HCT116 (cell line): ENCODE measurements at regions not wholly inside any gene's neighbourhood (a gene's known extent, or its start where the extent isn't known, plus 50 kb on each side); places are given as distances from the start of the nearest gene placed in this dataset.

Source experiments
- POLR2A ChIP-seq: IDR thresholded peaks from 2 replicates; pipeline ENCODE4 v1.7.0; 2011; ENCODE audit warnings: borderline replicate concordance; ENCODE audit not compliant: insufficient read depth, insufficient read length; ENCODE audit errors: extremely low read depth
- ZFX ChIP-seq: fragments of 450-650 bp; IDR thresholded peaks from 2 replicates; pipeline ENCODE4 v1.6.1; 2017
- TF ChIP-seq, protein P1 (sequence below), 3 experiments: fragments of 200-600 bp in 1 of 3; sonication (generic) in 1 of 3; IDR thresholded peaks in 2 of 3; conservative IDR thresholded peaks in 1 of 3; 2 replicates each; pipeline ENCODE4 v1.5.1; 2012 to 2017; ENCODE audit warnings: low read depth in 2 of 3, low read length in 2 of 3, antibody characterized with exemption in 1 of 3, borderline replicate concordance in 1 of 3, control low read depth in 1 of 3, mild to moderate bottlenecking in 1 of 3, mixed read lengths in 1 of 3, mixed run types in 1 of 3, moderate library complexity in 1 of 3; ENCODE audit not compliant: insufficient read depth in 1 of 3
- TF ChIP-seq, protein P2 (sequence below): IDR thresholded peaks from 2 replicates; pipeline ENCODE4 v1.6.1; 2012

DNA sequence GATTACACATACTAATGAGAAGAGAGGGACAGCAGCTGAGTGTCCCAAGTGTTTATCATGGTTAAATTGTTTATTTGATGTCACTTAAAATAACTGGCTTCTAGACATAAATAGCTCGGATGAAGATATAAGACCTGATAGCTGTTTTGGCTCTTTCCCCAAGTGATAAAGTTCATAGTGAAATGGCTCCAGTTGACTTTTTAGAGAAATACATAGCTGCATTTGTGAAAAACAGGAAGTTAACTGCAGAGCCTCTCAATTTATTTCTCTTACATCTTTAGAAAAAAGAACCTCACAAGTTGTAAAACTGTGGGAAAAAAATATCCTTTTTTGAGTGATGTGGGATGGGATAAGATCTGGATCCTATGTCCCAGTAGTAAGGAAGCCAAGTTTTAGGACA, 332.9 kb upstream of the RASGRP1 start:
- TF ChIP-seq POLR2A (no peak), ZFX (no peak)
- TF ChIP-seq, protein P1, sequence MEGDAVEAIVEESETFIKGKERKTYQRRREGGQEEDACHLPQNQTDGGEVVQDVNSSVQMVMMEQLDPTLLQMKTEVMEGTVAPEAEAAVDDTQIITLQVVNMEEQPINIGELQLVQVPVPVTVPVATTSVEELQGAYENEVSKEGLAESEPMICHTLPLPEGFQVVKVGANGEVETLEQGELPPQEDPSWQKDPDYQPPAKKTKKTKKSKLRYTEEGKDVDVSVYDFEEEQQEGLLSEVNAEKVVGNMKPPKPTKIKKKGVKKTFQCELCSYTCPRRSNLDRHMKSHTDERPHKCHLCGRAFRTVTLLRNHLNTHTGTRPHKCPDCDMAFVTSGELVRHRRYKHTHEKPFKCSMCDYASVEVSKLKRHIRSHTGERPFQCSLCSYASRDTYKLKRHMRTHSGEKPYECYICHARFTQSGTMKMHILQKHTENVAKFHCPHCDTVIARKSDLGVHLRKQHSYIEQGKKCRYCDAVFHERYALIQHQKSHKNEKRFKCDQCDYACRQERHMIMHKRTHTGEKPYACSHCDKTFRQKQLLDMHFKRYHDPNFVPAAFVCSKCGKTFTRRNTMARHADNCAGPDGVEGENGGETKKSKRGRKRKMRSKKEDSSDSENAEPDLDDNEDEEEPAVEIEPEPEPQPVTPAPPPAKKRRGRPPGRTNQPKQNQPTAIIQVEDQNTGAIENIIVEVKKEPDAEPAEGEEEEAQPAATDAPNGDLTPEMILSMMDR (IDR thresholded peaks at IDR 0.05 in 2 of 3, conservative IDR thresholded peaks at IDR 0.05 in 1 of 3; ENCODE audit: borderline replicate concordance in 1 of 3, insufficient read depth in 1 of 3, low read depth in 2 of 3, low read length in 2 of 3): no peak
- TF ChIP-seq, protein P2, sequence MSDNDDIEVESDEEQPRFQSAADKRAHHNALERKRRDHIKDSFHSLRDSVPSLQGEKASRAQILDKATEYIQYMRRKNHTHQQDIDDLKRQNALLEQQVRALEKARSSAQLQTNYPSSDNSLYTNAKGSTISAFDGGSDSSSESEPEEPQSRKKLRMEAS: no peak
